Upper lobe of right lung (tissue), 1 donor: ENCODE measurements at regions not wholly inside any gene's neighbourhood (a gene's known extent, or its start where the extent isn't known, plus 50 kb on each side); places are given as distances from the start of the nearest gene placed in this dataset.

Experiments
- ATAC-seq: fragments of 200-7000 bp; cut with Tn5 transposase; one replicate; pipeline ENCODE4 v1.9.1; 2020; ENCODE audit warnings: mild to moderate bottlenecking, moderate library complexity
- DNase-seq: peaks from one replicate; pipeline ENCODE4 v3.0.0-alpha.2; 2020
- H3K27ac ChIP-seq: fragments of 200-600 bp; one replicate; pipeline ENCODE4 v1.8.0; 2022
- H3K27me3 ChIP-seq: fragments of 200-600 bp; one replicate; pipeline ENCODE4 v1.8.0; 2022; ENCODE audit warnings: mild to moderate bottlenecking
- H3K36me3 ChIP-seq: fragments of 200-600 bp; one replicate; pipeline ENCODE4 v1.8.0; 2022
- H3K4me1 ChIP-seq: fragments of 200-600 bp; one replicate; pipeline ENCODE4 v1.8.0; 2022
- H3K4me3 ChIP-seq: fragments of 200-600 bp; one replicate; pipeline ENCODE4 v1.8.0; 2022; ENCODE audit warnings: mild to moderate bottlenecking
- H3K9me3 ChIP-seq: fragments of 200-600 bp; one replicate; pipeline ENCODE4 v1.8.0; 2022
- intact Hi-C: fragments of 100-400 bp; cut with DNase I; formaldehyde crosslinking; loops from one replicate; pipeline ENCODE4 v1.11.0; 2022
- TF ChIP-seq, protein P1 (sequence below): fragments of 200-600 bp; IDR thresholded peaks from one replicate; pipeline ENCODE4 v1.8.0; 2022; ENCODE audit warnings: antibody characterized with exemption
- donor health status: DM: no; HTN: yes; CAD: no; lungs with severe emphysema.

GRCh38 chr18:78522507-78522906, 457.1 kb upstream of the SALL3 start:
- Histone ChIP-seq H3K36me3 (no peaks in the 10 kb centered on the region), H3K27ac (no peak overlapping the region), H3K4me3 (no peak overlapping the region), H3K4me1 (peaks cover 14% of the 10 kb centered on the region), H3K9me3 (no peaks in the 10 kb centered on the region), H3K27me3 (no peaks in the 10 kb centered on the region)
- ATAC-seq (no peak), DNase-seq (no peak)
- TF ChIP-seq, protein P1, sequence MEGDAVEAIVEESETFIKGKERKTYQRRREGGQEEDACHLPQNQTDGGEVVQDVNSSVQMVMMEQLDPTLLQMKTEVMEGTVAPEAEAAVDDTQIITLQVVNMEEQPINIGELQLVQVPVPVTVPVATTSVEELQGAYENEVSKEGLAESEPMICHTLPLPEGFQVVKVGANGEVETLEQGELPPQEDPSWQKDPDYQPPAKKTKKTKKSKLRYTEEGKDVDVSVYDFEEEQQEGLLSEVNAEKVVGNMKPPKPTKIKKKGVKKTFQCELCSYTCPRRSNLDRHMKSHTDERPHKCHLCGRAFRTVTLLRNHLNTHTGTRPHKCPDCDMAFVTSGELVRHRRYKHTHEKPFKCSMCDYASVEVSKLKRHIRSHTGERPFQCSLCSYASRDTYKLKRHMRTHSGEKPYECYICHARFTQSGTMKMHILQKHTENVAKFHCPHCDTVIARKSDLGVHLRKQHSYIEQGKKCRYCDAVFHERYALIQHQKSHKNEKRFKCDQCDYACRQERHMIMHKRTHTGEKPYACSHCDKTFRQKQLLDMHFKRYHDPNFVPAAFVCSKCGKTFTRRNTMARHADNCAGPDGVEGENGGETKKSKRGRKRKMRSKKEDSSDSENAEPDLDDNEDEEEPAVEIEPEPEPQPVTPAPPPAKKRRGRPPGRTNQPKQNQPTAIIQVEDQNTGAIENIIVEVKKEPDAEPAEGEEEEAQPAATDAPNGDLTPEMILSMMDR: no peak
- intact Hi-C loops: no loop called here

DNA sequence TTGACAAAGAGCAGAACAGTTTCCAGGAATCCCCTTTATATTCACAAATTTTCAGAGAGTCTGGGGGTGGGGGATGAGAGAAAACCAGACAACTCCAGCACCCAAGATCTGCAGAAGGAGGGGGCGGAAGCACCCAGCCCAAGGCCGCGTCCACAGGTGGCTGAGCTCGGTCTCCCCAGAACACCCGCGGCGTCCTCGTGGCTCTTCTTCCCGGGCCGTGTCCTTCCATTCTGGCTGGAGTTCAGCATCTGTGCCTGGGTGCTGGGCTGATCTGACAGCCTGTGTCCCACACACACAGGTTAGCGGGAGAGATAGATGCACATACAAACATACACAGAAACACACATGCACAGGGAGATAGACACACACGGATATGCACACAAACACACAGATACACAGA, 455.8 kb upstream of the SALL3 start:
- Histone ChIP-seq H3K9me3 (no peaks in the 10 kb centered on the region), H3K4me3 (no peak overlapping the region), H3K27ac (no peak overlapping the region), H3K4me1 (peaks cover 14% of the 10 kb centered on the region), H3K36me3 (no peaks in the 10 kb centered on the region), H3K27me3 (no peaks in the 10 kb centered on the region)
- ATAC-seq (no peak), DNase-seq (no peak)
- TF ChIP-seq, protein P1: no peak
- intact Hi-C loops: no loop called here

DNA sequence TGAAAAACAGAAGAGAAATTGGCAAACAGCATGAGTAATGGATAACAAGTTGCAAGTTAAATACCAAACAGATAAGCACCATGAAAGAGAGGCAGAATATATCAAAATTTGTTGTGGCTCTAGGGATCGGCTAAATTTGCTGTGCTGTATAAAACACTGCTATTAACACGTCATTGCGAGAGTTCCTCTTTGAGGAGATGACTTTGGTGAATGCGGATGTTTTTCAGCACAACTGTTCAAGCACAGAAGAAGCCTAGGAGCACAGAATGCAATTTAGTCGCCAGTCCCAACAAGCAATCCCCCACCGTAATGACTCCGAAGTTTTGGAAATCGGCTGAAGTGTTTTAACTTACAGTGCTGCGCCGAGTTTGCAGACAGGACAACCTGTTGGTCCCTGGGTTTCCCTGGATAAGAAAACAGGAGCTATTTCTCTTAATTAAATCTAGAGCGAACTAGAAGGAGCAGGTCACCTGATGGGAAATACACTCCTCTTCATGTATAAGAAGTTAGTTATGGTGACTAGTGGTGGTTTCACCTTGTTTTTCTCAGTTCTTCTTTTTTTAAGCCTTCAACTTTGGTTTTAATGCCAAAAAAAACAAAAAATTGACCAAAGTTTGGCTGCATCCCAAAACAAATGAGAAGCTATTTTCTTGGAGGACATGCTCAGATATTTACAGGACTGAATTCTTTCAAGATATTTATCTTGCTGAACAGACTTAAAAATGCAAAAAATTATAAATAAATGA, 454.1 kb upstream of the SALL3 start:
- Histone ChIP-seq H3K4me3 (no peak overlapping the region), H3K9me3 (no peaks in the 10 kb centered on the region), H3K4me1 (peaks cover 14% of the 10 kb centered on the region), H3K27me3 (no peaks in the 10 kb centered on the region), H3K36me3 (no peaks in the 10 kb centered on the region), H3K27ac (no peak overlapping the region)
- TF ChIP-seq, protein P1: no peak
- ATAC-seq (no peak), DNase-seq (no peak)
- intact Hi-C loops: no loop called here

- Histone ChIP-seq H3K4me3 (no peak overlapping the region), H3K4me1 (peaks cover 14% of the 10 kb centered on the region), H3K27me3 (no peaks in the 10 kb centered on the region), H3K9me3 (no peaks in the 10 kb centered on the region), H3K36me3 (no peaks in the 10 kb centered on the region), H3K27ac (no peak overlapping the region)
- DNase-seq: no peak
- intact Hi-C loops: no loop called here
- TF ChIP-seq, protein P1: no peak
- no peak for ATAC-seq
Observed at GRCh38 chr18:78526275-78526674, 453.3 kb upstream of the SALL3 start.

DNA sequence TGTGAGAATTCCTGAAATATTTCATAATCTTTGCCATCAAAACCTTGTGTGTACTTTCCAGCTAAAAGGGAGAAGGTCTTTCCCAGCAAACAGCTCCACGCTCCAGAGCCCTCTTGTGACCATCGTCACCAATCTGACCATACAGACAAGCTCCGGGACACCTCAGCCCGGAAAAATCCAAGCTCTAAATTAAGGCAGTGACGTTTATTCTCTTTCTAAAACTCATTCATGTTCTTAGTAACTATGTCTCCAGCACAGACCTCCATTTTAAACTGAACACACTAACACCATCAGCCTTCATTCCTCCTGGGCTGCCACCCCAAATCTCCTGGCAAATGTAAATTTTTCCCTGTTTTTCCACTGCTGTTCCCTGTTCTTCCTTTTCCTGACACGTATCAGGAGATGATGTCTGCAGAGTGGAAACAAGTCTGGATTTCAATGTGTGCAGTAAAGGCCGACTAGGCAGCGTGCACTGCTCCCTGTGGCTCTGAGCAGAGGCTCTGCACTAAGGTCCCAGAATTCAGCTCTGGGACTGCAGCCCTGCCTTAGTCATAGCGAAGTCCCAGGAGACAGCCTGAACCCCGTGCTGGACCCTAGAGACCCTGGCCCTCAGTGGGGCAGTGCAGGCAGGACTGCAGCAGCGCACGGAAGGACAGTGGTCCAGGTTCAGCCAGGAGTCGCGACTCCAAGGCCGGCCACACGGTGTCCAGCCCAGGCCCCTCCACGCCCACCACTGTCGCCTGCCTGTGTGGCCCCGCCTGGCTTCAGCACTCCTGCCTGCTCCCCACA, 452.5 kb upstream of the SALL3 start:
- Histone ChIP-seq H3K4me1 (peaks cover 14% of the 10 kb centered on the region), H3K36me3 (no peaks in the 10 kb centered on the region), H3K9me3 (no peaks in the 10 kb centered on the region), H3K27me3 (no peaks in the 10 kb centered on the region), H3K27ac (no peak overlapping the region), H3K4me3 (no peak overlapping the region)
- intact Hi-C loops: no loop called here
- peak; percentile 36 for ATAC-seq
- no peak for DNase-seq
- TF ChIP-seq, protein P1: no peak
